Small intestine (tissue), 7 donors: ENCODE measurements at regions not wholly inside any gene's neighbourhood (a gene's known extent, or its start where the extent isn't known, plus 50 kb on each side); places are given as distances from the start of the nearest gene placed in this dataset.
"Not testable (repeated sequence)": the region's sequence is repeated elsewhere in the genome, so short reads cannot be mapped to it uniquely, and the experiment has no call there.

Source experiments
- DNase-seq, 2 donors: peaks; one replicate each; pipeline versions ENCODE4 v3.0.0 to v3.0.0-alpha.2; 2013
- FAIRE-seq: peaks from 2 replicates; lab custom pipeline; 2012; peaks lifted over from hg19 to GRCh38; lab: Jason Lieb, UNC
- H3K27ac ChIP-seq, 3 donors: one replicate each; pipeline ENCODE4 v1.5.1; 2013; ENCODE audit warnings: low read length in 2 of 3, mild to moderate bottlenecking in 2 of 3, control low read depth in 1 of 3, inconsistent platforms in 1 of 3, low read depth in 1 of 3, moderate library complexity in 1 of 3
- H3K27me3 ChIP-seq, 3 donors: one replicate each; pipeline ENCODE4 v1.6.1; 2013; ENCODE audit warnings: low read length in 3 of 3, inconsistent platforms in 1 of 3; ENCODE audit not compliant: control insufficient read depth in 3 of 3, insufficient read depth in 3 of 3
- H3K36me3 ChIP-seq, 3 donors: one replicate each; pipeline ENCODE4 v1.6.1; 2013; ENCODE audit warnings: low read length in 3 of 3, inconsistent platforms in 1 of 3, low read depth in 1 of 3, mild to moderate bottlenecking in 1 of 3, moderate library complexity in 1 of 3; ENCODE audit not compliant: control insufficient read depth in 3 of 3, insufficient read depth in 2 of 3
- H3K4me1 ChIP-seq, 3 donors: one replicate each; pipeline ENCODE4 v1.6.1; 2013; ENCODE audit warnings: low read length in 2 of 3, inconsistent platforms in 1 of 3, low read depth in 1 of 3, mild to moderate bottlenecking in 1 of 3, moderate library complexity in 1 of 3; ENCODE audit not compliant: control insufficient read depth in 3 of 3, insufficient read depth in 2 of 3
- H3K4me3 ChIP-seq, 3 donors: one replicate each; pipeline ENCODE4 v1.5.1; 2013; ENCODE audit warnings: low read length in 3 of 3, control low read depth in 1 of 3, inconsistent platforms in 1 of 3, low read depth in 1 of 3, mild to moderate bottlenecking in 1 of 3, moderate library complexity in 1 of 3
- H3K9me3 ChIP-seq, 2 donors: one replicate each; pipeline ENCODE4 v1.6.1; 2013; ENCODE audit warnings: low read depth in 1 of 2, low read length in 1 of 2; ENCODE audit not compliant: control insufficient read depth in 2 of 2, insufficient read depth in 1 of 2
- WGBS, 3 donors: extraction: QIAGEN DNeasy Blood & Tissue Kit; methylation state at CpG; one replicate each; pipeline ENCODE4 v1.1.7; 2013; 5-methylcytosine and 5-hydroxymethylcytosine counted together
- donor health status: healthy with polysubstance abuse.
- donor health status: control.
- donor health status: control.
- donor health status: Bipolar disorder and iron deficiency.
- donor health status: healthy.

GRCh38 chr13:44805585-44805984, 183.7 kb downstream of the NUFIP1 start:
- H3K27ac ChIP-seq = peak overlapping the region in 1 of 3 donors; percentile 63
- DNase-seq (peak; percentile 49 to 78), FAIRE-seq (no peak)

DNA sequence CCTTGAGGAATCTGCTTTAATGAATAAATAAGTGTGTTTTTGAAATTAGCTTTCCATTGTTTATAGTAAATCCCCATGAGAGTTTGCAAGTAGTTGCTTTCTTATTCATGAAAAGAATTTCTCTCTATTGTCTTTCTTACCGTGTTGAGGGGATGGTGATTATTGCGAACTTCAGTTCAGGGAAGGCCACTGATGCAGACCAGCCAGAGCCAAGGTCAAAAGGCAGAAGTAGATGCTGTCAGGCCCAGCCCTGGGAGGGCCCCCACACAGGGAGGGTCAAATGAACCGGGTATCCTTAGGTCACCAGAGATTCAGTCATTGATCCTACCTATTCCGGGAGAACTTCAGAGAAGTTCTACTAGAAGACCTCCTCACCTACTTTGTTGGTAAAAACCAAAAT, 185.9 kb downstream of the NUFIP1 start:
- Histone ChIP-seq H3K4me3 (no peak overlapping the region), H3K27ac (peak overlapping the region in 1 of 3 donors; percentile 76), H3K9me3 (no peaks in the 10 kb centered on the region), H3K36me3 (no peaks in the 10 kb centered on the region), H3K27me3 (no peaks in the 10 kb centered on the region), H3K4me1 (peaks cover 0 to 33% (median 0%) of the 10 kb centered on the region in 3 donors)
- DNase-seq = no peak
- 88 to 95% (median 94%) methylated on average over 4 of the region's 4 CpGs for WGBS, 3 donors
- FAIRE-seq = no peak

More at GRCh38 chr13:44805585-44805984, 183.7 kb downstream of the NUFIP1 start:
- Histone ChIP-seq H3K4me3 (no peak overlapping the region), H3K9me3 (no peaks in the 10 kb centered on the region), H3K27me3 (no peaks in the 10 kb centered on the region), H3K36me3 (no peaks in the 10 kb centered on the region), H3K4me1 (peaks cover 0 to 37% (median 0%) of the 10 kb centered on the region in 3 donors)
- 48 to 79% (median 54%) methylated on average over 5 of the region's 5 CpGs for WGBS, 3 donors

DNA sequence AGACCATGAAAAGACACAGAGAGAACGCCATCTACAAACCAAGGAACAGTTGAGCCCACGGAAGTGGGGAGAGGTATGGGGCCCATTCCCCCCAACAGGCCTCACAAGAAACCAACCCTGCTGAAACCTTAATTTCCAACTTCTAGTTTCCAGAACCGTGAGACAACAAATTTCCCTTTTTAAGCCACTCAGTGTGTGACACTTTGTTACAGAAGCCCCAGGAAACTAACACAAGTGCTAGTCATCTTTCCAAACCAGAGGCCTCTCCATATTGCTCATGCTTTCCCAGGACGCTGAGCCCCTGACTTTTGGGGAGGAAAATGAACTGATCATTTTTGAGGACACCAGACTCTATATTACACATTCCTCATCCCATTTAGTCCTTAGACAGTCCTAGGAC, 186.8 kb downstream of the NUFIP1 start:
- peak overlapping the region in 1 of 3 donors; percentile 76 for H3K27ac ChIP-seq
- peaks cover 0 to 33% (median 0%) of the 10 kb centered on the region in 3 donors for H3K4me1 ChIP-seq
- no peaks in the 10 kb centered on the region for H3K27me3 ChIP-seq
- no peaks in the 10 kb centered on the region for H3K36me3 ChIP-seq
- 83 to 88% (median 83%) methylated on average over 4 of the region's 4 CpGs for WGBS, 3 donors
- DNase-seq (no peak), FAIRE-seq (no peak)
- no peaks in the 10 kb centered on the region for H3K9me3 ChIP-seq
- no peak overlapping the region for H3K4me3 ChIP-seq

- H3K4me3 ChIP-seq = no peak overlapping the region
- H3K9me3 ChIP-seq = no peaks in the 10 kb centered on the region
- peak overlapping the region in 1 of 3 donors; percentile 76 for H3K27ac ChIP-seq
- H3K27me3 ChIP-seq = no peaks in the 10 kb centered on the region
- 70 to 81% (median 71%) methylated on average over 4 of the region's 4 CpGs for WGBS, 3 donors
- DNase-seq = peak in 1 of 2 donors; percentile 71
- no peaks in the 10 kb centered on the region for H3K36me3 ChIP-seq
- no peak for FAIRE-seq
- H3K4me1 ChIP-seq = peaks cover 0 to 34% (median 0%) of the 10 kb centered on the region in 3 donors
Observed at GRCh38 chr13:44801990-44802389, 187.3 kb downstream of the NUFIP1 start.

GRCh38 chr13:44800626-44801025, 188.6 kb downstream of the NUFIP1 start:
- Histone ChIP-seq H3K27me3 (no peaks in the 10 kb centered on the region), H3K36me3 (no peaks in the 10 kb centered on the region), H3K4me1 (peaks cover 0 to 30% (median 0%) of the 10 kb centered on the region in 3 donors), H3K27ac (no peak overlapping the region), H3K4me3 (no peak overlapping the region), H3K9me3 (no peaks in the 10 kb centered on the region)
- FAIRE-seq (no peak), DNase-seq (no peak)
- 88 to 97% (median 96%) methylated on average over 5 of the region's 5 CpGs for WGBS, 3 donors

- DNase-seq (no peak), FAIRE-seq (no peak)
- Histone ChIP-seq H3K4me3 (no peak overlapping the region), H3K27ac (no peak overlapping the region), H3K4me1 (peaks cover 0 to 16% (median 0%) of the 10 kb centered on the region in 3 donors), H3K36me3 (no peaks in the 10 kb centered on the region), H3K27me3 (no peaks in the 10 kb centered on the region), H3K9me3 (peaks cover 0 to 3% of the 10 kb centered on the region in 2 donors)
- WGBS, 3 donors = 75 to 83% (median 80%) methylated on average over 2 of the region's 2 CpGs
Observed at GRCh38 chr13:44797685-44798084, 191.6 kb downstream of the NUFIP1 start.

GRCh38 chr13:44796597-44797490, 192.4 kb downstream of the NUFIP1 start:
- peak in 1 of 2 donors; percentile 64 for DNase-seq
- peak overlapping the region in 1 of 3 donors; percentile 32 for H3K27ac ChIP-seq
- H3K36me3 ChIP-seq = no peaks in the 10 kb centered on the region
- H3K27me3 ChIP-seq = no peaks in the 10 kb centered on the region
- no peak overlapping the region for H3K4me3 ChIP-seq
- no peak for FAIRE-seq
- H3K9me3 ChIP-seq = peaks cover 0 to 3% of the 10 kb centered on the region in 2 donors
- H3K4me1 ChIP-seq = peaks cover 0 to 7% (median 0%) of the 10 kb centered on the region in 3 donors
- 40 to 71% (median 52%) methylated on average over 5 of the region's 5 CpGs for WGBS, 3 donors

DNA sequence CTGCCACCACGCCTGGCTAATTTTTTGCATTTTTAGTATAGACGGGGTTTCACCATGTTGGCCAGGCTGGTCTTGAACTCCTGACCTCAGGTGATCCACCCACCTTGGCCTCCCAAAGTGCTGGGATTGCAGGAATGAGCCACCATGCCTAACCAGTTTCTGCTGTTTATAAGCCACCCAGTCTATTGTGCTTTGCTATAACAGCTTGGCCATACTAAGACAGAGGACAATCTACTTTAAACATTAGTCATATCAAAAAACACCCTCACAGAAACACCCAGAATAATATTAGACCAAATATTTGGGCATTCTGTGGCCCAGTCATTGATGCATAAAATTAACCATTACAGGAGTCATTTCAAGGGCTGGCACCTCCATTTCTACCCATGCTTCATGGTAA, 193.2 kb downstream of the NUFIP1 start:
- H3K36me3 ChIP-seq, H3K9me3 ChIP-seq, H3K4me3 ChIP-seq, H3K27ac ChIP-seq, H3K27me3 ChIP-seq, FAIRE-seq, DNase-seq, H3K4me1 ChIP-seq: not testable (repeated sequence)
- WGBS, 3 donors = 77 to 98% (median 91%) methylated on average over 2 of the region's 2 CpGs
